BE2C (cell line): ENCODE measurements at regions not wholly inside any gene's neighbourhood (a gene's known extent, or its start where the extent isn't known, plus 50 kb on each side); places are given as distances from the start of the nearest gene placed in this dataset.
A peak's percentile ranks its signal among the peaks of the same experiment; 100 is the strongest.

ENCODE experiments used
- DNase-seq: peaks from one replicate; pipeline ENCODE4 v3.0.0-alpha.2; 2020
- H3K27me3 ChIP-seq: fragments of 250-450 bp; sonication (Bioruptor Pico); 2 replicates; pipeline ENCODE4 v1.5.1; 2020; ENCODE audit warnings: mild to moderate bottlenecking
- H3K36me3 ChIP-seq: fragments of 250-450 bp; sonication (Bioruptor Pico); 2 replicates; pipeline ENCODE4 v1.5.1; 2020; ENCODE audit warnings: mild to moderate bottlenecking
- H3K4me1 ChIP-seq: fragments of 250-450 bp; sonication (Bioruptor Pico); 2 replicates; pipeline ENCODE4 v1.5.1; 2020
- H3K4me3 ChIP-seq: 2 replicates; pipeline ENCODE4 v1.5.1; 2011; ENCODE audit warnings: low read depth, low read length
- H3K9me3 ChIP-seq: fragments of 250-450 bp; sonication (Bioruptor Pico); 2 replicates; pipeline ENCODE4 v1.5.1; 2020
- TF ChIP-seq, protein P1 (sequence below): IDR thresholded peaks from 2 replicates; pipeline ENCODE4 v1.5.1; 2012; ENCODE audit warnings: mild to moderate bottlenecking, low read depth, low read length

DNA sequence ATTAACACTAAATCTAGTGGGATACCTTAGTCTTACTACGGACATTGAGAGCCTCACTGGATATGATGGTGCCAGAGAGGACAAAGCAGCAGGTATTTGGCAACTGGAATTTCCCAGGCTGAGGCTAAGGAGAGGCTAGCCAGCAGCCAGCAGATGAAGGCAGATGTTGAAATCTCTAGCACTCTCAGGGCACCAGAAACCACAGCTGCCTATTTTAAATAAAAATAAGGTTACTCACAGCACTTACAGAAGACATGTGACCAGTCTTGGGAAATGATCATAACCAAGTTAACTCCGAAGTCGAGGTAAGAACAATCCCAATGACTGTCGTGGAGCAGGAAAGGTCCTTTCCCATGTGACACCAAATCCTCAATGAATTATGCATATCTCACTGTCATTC is 1726.0 kb downstream of the EFNB2 start:
- TF ChIP-seq, protein P1, sequence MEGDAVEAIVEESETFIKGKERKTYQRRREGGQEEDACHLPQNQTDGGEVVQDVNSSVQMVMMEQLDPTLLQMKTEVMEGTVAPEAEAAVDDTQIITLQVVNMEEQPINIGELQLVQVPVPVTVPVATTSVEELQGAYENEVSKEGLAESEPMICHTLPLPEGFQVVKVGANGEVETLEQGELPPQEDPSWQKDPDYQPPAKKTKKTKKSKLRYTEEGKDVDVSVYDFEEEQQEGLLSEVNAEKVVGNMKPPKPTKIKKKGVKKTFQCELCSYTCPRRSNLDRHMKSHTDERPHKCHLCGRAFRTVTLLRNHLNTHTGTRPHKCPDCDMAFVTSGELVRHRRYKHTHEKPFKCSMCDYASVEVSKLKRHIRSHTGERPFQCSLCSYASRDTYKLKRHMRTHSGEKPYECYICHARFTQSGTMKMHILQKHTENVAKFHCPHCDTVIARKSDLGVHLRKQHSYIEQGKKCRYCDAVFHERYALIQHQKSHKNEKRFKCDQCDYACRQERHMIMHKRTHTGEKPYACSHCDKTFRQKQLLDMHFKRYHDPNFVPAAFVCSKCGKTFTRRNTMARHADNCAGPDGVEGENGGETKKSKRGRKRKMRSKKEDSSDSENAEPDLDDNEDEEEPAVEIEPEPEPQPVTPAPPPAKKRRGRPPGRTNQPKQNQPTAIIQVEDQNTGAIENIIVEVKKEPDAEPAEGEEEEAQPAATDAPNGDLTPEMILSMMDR: no peak
- Histone ChIP-seq H3K4me3 (no peak overlapping the region), H3K27me3 (no peaks in the 10 kb centered on the region), H3K4me1 (no peaks in the 10 kb centered on the region), H3K9me3 (no peaks in the 10 kb centered on the region), H3K36me3 (no peaks in the 10 kb centered on the region)
- DNase-seq: no peak

DNA sequence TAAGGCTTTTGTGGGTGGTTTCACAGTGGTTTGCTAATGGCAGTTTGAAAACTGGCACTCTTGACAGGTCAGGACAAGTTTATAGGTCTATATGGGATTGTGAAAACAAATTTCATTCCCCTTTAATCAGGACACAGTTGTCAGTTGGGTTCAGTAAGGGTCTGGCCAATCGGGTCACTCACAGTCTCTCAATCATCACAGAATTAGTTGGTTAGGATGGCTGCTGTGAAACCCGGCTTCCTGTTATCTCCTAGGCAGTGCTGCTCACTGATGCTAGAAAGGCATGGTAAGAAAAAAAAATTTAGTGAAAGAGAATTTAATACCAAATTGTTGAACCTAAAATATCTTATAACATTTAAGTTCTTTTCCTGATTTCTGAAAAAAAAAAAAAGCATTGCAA is 1730.1 kb downstream of the EFNB2 start:
- H3K36me3 ChIP-seq: no peaks in the 10 kb centered on the region
- no peak for DNase-seq
- H3K27me3 ChIP-seq: no peaks in the 10 kb centered on the region
- no peaks in the 10 kb centered on the region for H3K9me3 ChIP-seq
- TF ChIP-seq, protein P1: no peak
- no peak overlapping the region for H3K4me3 ChIP-seq
- no peaks in the 10 kb centered on the region for H3K4me1 ChIP-seq

GRCh38 chr13:104799152-104799551 is 1732.9 kb upstream of the SLC10A2 start:
- H3K4me1 ChIP-seq: 0 out of 2 replicates have a peak, but pooled peaks cover 3% of the 10 kb centered on the region
- peak; percentile 20 for DNase-seq
- no peaks in the 10 kb centered on the region for H3K9me3 ChIP-seq
- no peaks in the 10 kb centered on the region for H3K36me3 ChIP-seq
- H3K4me3 ChIP-seq: no peak overlapping the region
- TF ChIP-seq, protein P1: no peak
- no peaks in the 10 kb centered on the region for H3K27me3 ChIP-seq

DNA sequence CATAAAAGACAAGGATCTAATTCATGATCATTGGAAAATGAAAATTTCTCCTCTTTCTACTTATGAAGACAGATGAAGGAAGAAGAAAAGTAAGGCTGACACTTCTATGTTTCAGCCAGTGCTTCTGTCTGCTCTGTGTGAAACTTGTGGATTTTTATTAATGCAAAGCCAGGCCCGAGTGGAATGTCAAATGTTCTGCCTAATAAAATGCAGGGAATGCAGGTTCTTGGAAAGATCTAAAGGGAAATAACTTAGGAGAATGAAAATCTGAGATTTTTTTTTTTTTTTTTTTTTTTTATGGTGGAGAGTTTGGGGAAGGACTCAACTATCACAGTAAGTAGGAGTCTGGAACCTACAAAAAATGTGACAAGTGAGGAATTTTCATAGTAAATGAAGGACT is 1732.3 kb upstream of the SLC10A2 start:
- 0 out of 2 replicates have a peak, but pooled peaks cover 3% of the 10 kb centered on the region for H3K4me1 ChIP-seq
- DNase-seq: no peak
- no peaks in the 10 kb centered on the region for H3K27me3 ChIP-seq
- H3K4me3 ChIP-seq: no peak overlapping the region
- H3K36me3 ChIP-seq: no peaks in the 10 kb centered on the region
- TF ChIP-seq, protein P1: no peak
- no peaks in the 10 kb centered on the region for H3K9me3 ChIP-seq

GRCh38 chr13:104796581-104796980 is 1730.4 kb upstream of the SLC10A2 start:
- Histone ChIP-seq H3K4me1 (0 out of 2 replicates have a peak, but pooled peaks cover 3% of the 10 kb centered on the region), H3K9me3 (no peaks in the 10 kb centered on the region), H3K36me3 (no peaks in the 10 kb centered on the region), H3K27me3 (no peaks in the 10 kb centered on the region), H3K4me3 (no peak overlapping the region)
- TF ChIP-seq, protein P1: no peak
- DNase-seq: no peak

DNA sequence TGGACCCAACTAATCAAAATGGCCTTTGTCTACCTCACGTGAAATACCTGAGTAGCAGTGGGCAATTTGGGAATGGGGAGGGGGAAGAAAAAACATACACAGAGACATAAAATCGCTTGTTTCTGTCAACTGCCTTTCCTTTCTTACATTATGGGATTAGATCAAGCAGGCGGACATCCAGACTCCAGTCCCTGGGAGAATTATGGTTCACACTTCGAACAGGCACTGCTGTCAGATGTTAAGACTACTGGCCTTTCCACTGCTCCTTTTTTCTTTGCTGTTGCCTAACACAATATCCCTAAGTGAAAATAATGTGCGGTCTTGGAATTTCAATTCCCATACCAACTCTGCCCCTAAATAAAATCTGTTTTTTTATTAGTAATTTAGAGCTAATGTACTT is 1719.7 kb upstream of the SLC10A2 start:
- Histone ChIP-seq H3K27me3 (no peaks in the 10 kb centered on the region), H3K36me3 (no peaks in the 10 kb centered on the region), H3K9me3 (no peaks in the 10 kb centered on the region), H3K4me3 (no peak overlapping the region), H3K4me1 (no peaks in the 10 kb centered on the region; the same call in 1 of the 2 replicates)
- no peak for DNase-seq
- TF ChIP-seq, protein P1: no peak
